HG02571 (cell line): ENCODE measurements at regions not wholly inside any gene's neighbourhood (a gene's known extent, or its start where the extent isn't known, plus 50 kb on each side); places are given as distances from the start of the nearest gene placed in this dataset.
"Not testable (repeated sequence)": the region's sequence is repeated elsewhere in the genome, so short reads cannot be mapped to it uniquely, and the experiment has no call there.

Experiments
- ATAC-seq: cut with Tn5 transposase; IDR thresholded peaks from one replicate; pipeline ENCODE4 v1.9.1; 2021; ENCODE audit warnings: mild to moderate bottlenecking, moderate library complexity; ENCODE audit not compliant: unreplicated experiment

DNA sequence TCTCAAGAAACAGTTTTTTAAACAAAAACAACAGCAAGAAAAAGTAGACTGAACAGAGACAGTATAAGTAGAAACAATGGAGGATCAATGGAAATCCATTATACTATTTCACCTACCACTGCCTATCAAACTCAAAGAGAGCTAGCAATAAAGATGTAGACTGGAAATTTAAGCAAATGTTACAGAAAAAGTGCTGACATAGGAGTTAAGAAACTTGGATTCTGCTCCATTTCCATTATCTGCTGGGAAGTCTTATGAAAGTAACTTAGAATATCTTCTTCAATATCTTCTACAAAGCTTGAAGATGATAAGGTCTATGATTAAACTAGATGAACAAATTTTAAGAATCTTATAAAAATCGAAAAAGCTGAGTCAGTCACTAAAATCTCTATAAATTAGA, 1469.8 kb upstream of the C9orf72 start:
- ATAC-seq = no peak

DNA sequence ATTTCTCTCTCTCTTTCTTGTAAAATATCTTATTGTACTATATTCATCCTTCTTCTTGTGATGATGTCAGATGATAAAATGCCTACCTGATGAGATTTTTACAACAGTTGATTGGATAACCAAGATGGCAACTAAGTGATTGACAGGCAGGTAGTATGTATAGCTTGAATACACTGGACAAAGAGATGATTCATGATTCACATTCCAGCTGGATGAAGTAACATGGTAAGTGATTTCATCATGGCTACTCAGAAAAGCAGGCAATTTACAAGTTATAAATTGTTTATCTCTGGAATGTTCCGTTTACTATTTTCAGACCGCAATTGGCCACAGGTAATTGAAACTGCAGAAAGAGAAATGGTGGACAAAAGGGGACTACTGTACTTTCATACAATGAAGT, 1471.7 kb upstream of the C9orf72 start:
- no peak for ATAC-seq

DNA sequence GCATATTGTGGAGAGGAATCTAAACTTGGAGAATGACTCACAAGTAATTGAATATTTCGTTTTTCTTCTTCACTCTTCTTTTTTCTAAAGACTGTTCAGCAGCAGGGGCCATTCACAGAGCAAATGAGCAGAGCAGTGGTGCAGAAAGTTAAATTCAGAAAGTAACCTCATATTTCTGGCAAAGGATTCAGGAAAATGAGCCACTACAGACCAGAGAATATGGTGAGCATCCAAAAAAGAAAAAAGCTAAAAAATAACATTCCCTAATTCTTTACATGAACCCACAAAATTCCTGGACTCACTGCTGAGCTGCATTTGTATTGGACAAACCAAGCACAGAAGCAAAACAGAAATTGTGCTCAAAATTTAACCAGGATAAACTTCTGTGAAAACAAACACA, 1486.8 kb upstream of the C9orf72 start:
- no peak for ATAC-seq

DNA sequence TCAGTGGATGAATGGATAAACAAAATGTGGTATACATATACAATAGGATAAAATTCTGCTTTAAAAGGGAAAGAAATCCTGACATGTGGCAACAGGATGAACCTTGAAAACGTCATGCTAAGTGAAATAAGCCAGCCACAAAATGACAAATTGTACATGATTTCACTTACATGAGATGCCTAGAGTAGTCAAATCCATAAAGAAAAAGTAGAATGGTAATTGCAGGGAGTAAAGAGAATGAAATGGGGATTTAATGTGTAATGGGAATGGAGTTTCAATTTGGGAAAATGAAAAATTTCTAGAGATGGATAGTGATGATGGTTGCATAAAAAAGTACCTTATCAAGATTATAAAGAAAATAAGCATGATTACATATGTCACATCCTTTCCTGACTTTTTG, 1489.2 kb upstream of the C9orf72 start:
- ATAC-seq = no peak

DNA sequence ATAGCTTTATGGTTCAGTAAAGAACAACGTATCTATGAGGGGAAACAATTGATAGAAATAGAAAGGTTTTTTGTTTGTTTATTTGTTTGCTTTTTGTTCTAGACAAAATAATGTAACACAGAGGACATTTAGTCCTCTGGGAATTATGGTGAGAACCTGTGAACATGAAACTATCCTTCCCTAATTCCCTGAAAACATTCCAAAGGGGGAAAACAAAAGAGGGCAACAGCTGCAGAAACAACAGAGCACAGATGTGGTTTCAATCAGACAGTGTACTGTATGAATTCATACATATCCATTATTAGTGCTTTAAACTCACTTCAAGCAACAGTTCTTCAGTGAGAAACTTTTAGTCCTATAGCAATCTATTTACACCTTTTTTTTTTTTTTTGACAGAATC, 1489.8 kb upstream of the C9orf72 start:
- ATAC-seq = no peak

DNA sequence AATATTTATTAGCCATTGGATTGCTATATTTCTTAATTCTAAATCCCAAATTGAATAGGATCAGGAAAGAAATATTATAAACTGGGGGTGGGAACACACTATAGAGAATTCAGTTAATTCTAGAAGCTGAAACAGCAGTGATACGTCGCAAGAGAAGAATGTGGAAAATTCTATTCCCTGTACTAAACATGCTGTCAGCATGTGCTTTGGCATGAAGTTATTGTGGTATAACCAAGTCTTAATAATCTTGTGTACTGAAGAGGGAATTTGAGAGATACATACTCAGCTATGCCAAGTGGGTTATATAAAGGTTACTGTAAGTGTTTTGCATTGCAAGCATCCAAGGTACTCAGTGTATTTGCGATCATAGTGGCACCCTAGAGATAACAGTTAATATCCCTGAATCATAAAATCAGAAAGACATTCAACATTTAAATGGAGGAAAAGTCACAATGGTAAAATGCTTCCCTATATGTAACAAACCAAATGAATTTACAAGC, 1492.9 kb upstream of the C9orf72 start:
- ATAC-seq = no peak

DNA sequence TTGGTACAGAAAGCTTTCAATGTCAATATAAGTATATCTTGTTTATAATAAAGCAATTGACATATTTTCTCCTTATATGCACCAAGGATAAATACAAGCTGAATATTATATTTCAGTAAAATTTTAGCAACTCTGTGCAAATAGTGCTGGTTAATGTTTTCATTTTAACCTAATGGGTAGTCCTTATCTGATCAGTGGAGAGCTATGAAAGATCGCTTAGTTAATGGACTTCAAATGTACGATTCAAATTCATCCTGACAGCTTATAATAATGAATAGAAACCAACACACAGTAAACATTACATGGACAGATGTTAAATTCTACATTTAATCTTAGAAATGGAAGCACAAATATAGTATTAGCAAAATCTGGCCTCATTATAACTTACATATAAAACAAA, 1495.2 kb upstream of the C9orf72 start:
- no peak for ATAC-seq

DNA sequence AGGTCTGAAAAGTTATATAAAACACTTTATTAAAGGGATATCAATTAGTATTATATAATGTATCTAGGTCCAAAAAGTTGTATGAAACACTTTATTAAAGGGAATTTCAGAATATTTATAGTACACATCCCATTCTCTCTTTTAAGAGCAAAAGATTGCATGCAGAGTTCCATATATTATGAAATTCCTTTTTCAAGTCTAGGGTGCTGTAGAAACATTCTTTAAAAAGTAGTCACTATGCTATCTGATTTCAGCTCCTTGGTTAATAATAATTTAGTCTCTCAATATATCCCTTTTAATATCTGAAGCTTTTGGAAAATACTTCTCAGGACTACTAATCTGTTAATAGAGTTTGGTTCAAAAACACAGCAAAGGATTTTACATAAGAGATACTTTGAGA, 1496.1 kb upstream of the C9orf72 start:
- ATAC-seq = no peak

DNA sequence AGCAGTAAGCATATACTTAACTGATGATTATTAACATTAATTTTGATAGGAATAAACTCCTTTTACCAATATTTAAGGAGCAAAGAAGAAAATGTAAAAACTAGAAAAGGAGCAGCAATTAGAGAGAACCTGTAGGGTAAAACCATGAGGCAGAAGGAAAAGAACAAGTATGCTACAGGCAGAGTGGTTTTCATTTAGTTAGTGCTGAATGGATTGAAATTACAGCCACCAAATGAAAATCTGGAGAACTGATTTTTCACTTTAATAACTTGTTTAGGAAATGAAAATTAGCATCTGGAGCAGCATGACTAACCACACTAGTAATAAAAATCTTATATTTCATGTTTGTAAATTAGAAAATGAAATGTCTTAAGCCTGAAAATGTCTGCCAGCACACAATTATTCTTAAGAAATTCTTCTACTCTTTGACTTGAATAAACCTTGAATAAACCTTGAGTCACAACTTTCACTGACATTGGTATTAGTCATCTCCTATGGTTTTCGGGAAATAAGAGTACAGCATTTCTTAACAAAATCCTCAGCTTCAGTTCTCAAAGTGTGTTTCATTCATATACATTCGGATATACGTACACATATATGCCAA, 1504.9 kb upstream of the C9orf72 start:
- ATAC-seq = no peak

DNA sequence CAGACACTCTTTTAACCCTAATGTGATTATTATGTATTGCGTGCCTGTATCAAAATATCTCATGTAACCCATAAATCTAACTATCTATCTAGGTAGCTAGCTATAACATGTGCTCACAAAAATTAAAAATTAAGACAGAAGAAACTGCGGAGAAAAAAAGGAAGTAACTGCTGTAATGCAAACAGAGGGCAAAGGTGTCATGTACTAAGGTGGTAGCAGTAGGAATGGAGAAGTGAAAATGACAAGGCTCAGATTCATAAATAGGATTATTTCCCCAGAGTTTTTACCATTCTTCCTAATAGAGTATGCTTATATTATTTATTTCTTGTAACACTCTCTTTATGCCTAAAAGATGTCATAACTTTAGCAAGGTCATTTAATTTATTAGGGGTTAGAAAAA, 1527.5 kb upstream of the C9orf72 start:
- no peak for ATAC-seq

DNA sequence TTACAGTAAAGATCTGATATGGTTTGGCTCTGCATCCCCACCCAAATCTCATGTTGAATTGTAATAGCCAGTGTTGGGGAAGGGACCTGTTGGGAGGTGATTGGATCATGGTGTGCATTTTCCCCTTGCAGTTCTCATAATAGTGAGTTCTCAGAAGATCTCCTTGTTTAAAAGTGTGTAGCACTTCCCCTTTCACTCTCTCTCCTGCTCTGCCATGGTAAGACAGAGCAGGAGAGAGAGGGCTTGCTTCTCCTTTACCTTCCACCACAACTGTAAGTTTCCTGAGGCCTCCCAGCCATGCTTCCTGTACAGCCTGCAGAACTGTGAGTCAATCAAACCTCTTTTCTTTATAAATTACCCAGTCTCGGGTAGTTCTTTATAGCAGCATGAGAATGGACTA, 1530.9 kb upstream of the C9orf72 start:
- ATAC-seq = not testable (repeated sequence)

DNA sequence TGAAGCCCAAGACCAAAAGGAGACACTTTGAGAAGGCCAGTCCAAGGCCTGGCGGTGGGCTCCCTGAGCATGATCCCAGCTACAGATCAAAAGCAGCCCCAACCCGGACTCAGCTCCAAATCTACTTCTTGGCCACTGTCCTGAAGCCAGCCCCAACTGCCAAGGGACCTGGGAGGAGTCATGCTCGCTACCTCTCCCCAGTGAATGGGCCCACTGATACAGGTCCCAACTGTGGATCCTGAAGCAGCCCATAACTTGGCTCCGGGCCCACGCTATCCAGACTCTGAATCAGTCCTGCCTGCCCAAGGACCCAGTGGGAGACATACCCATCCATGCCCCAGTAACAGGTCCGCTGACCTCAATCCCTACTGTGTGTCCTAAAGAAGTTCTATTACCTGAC, 1545.3 kb upstream of the C9orf72 start:
- no peak for ATAC-seq

DNA sequence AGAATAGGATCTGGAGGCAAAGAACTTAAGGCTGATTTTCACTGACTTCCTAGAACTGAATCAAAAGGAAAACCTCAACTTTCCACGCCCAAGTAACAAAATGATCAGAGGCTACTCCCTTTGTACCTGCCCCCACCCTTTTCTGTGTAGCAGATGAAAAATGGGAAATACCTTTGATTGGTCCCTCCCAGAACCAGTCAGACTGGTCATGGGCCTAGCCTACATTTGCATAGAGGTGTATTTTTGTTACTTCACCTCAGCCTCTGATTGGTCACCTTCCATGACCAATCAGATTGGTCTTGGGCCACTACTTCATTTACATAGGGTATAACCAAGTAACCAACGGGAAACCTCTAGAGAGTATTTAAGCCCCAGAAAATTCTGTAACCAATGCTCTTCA, 1553.5 kb upstream of the C9orf72 start:
- no peak for ATAC-seq

DNA sequence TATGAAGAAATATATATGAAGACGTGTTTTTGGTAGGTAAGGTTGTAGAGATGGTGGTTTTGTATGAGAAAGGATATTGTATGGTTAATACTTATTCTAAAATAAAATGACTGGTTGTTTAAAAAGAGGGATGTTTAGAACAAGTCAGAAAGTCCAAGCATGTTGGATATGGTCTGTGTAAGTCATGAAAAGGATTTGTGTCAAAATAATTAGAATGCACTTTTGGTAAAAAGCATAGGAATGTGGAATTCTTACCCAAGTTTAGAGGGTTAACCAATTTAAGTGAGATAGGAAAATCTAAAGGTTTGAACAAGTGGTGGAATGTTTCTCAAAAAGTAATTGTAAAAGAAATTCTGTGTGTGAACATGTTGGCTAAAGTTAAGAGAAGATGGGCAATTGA, 1556.5 kb upstream of the C9orf72 start:
- ATAC-seq = no peak

DNA sequence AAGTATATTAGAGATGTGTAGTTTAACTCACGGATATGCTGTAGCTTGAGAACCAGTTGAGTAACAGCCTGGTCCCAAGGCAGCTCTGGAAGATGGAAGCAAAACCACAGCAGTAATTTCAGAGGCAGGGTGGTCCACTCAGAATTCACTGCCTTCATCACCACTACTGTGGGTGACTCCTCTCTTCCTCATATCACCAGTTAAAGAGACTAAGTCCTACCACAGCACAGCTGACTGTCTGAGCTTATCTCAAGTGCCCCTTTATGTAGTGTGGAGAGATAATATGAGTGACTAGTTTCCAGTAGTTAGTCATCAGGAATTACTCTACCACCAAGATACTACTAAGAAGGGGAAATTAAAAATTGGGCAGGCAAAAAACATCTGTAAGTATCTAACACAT, 1571.2 kb upstream of the C9orf72 start:
- ATAC-seq = no peak

DNA sequence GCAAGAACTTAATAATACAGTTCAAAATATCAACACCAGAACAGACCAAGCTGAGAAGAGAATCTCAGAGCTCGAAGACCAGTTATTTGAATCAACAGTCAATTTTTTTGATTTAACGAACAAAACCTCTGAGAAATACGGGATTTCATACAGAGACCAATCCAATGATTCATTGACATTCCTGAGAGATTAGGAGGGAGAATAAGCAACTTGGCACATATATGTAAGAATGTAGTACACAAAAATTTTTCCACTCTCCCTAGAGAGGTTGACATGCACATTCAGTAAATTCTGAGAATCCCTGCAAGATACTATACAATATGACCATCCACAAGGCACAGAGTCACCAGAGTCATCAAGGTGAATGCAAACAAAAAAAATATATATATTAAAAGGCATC, 1577.3 kb upstream of the C9orf72 start:
- no peak for ATAC-seq

DNA sequence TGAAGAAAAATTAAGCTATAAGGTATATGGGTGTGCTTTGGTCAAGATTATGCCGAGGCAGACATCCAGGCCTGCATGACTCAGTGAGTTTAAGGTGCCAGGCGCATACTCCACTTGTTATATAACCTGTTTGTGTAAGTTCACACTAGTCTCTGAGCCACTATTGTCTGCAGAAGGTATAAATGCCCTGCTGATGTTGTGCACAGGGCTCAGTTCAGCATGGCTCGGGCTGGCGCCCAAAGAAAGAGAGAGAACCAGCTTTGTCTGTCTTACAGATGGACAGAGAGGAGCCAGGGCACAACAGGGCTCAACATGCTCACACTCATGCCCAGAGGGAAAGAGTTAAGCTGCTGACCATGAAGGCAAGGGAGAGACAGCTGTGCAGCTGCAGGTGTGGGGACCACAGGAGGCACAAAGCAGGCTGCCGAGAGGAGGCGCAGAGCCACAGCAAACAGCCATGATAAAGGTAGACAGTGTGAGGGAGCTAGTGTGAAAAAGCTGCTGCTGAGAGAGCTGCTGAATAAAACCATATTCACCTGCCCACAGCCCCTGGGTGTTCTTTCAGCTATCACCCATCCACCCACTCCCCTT, 1587.6 kb upstream of the C9orf72 start:
- ATAC-seq = no peak

DNA sequence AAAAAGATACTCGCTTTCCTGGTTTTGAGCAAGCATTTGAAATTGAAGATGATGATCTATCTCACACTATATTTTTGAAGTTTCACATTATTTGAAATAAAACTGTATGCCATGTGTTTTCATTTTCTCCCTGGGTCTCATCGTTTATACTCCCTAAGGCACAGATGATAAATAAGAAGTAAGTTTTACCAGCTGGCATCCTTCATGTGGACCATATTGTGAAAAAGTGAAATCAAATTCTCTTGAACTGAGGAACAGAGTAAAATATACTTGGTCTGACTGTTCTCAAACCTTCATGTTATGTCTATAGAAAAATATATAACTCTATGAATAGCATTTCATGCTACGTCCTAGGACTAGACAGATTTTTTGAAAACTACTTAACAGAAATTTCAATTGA, 1600.9 kb upstream of the C9orf72 start:
- no peak for ATAC-seq

DNA sequence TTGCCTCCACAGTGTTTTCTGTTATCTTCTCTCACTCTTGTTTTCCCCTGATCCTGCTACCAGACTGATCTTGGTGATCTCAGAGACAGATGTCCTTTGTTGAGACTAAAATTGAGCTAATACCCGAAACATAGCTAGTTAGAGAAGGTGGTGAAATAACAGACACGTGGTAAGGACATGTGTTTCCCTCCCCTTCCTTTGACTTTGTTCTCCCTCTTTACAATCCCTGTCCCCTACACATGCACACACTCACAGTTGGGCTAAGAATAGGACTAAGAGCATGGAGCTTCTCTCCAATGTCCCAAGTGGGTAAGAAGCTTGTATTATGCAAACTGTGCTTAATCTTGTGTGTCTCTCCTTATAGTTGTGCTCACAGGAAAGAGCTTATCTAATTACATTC, 1603.0 kb upstream of the C9orf72 start:
- no peak for ATAC-seq

DNA sequence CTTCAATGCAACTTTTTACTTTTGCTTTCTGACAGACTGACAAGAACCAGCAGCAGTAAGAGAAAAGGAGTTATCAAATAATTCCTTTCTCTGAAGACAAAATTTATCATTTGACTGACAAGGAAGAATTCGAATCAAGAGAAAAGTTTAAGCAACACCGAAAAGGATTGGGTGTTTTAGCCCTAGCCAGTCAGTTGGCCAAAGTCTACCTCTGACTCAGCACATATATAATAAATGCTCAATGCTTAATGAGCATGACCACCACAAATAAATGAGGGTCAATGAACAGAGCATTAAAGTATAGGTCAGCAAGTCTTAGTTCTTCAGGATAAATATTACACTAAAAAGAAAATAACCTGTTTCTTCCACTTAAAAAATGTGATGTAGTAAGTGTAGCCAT, 1603.5 kb upstream of the C9orf72 start:
- ATAC-seq = no peak

DNA sequence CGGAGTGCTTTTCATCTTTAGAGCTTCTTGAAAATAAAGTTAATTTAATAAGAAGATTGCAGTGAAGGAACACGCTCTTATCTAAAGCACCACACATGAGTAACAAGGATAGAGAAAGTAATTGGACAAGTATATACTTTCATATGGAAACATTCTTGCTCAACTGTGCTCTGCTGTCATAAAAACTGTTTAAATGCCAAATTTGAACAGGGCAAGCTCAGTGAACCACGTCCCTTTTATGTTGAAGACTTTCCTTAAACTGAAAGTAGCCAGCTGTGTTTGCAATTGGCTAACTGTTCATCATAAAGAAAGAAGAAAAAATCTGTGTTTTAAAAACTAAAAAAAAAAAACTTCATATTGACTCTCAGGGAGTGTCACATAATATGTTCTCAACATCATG, 1610.7 kb upstream of the C9orf72 start:
- no peak for ATAC-seq

DNA sequence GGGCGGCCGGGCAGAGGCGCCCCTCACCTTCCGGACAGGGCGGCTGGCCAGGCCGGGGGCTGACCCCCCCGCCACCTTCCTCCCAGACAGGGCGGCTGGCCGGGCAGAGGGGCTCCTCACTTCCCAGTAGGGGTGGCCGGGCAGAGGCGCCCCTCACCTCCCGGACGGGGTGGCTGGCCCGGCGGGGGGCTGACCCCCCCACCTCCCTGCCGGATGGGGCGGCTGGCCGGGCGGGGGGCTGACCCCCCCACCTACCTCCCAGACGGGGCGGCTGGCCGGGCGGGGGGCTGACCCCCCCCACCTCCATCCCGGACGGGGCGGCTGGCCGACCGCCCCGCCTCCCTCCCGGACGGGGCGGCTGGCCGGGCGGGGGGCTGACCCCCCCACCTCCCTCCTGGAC, 1615.5 kb upstream of the C9orf72 start:
- ATAC-seq = not testable (repeated sequence)

DNA sequence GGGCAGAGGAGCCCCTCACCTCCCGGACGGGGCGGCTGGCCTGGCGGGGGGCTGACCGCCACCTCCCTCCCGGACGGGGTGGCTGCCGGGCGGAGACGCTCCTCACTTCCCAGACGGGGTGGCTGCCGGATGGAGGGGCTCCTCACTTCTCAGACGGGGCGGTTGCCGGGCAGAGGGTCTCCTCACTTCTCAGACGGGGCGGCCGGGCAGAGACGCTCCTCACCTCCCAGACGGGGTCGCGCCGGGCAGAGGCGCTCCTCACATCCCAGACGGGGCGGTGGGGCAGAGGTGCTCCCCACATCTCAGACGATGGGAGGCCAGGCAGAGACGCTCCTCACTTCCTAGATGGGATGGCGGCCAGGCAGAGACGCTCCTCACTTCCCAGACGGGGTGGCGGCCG, 1615.9 kb upstream of the C9orf72 start:
- ATAC-seq = not testable (repeated sequence)
